SU-DHL-6 (cell line): ENCODE measurements at regions not wholly inside any gene's neighbourhood (a gene's known extent, or its start where the extent isn't known, plus 50 kb on each side); places are given as distances from the start of the nearest gene placed in this dataset.
"Not testable (repeated sequence)": the region's sequence is repeated elsewhere in the genome, so short reads cannot be mapped to it uniquely, and the experiment has no call there.

Source experiments
- H2AFZ ChIP-seq: fragments of 200-600 bp; sonication (generic); 2 replicates; pipeline ENCODE4 v1.6.1; 2014; ENCODE audit warnings: low read depth, mild to moderate bottlenecking, moderate library complexity, mixed read lengths, antibody characterized with exemption, low read length; ENCODE audit not compliant: severe bottlenecking
- H3F3A ChIP-seq: fragments of 200-600 bp; shearing (Covaris generic); 2 replicates; pipeline ENCODE4 v1.6.0; 2016; ENCODE audit warnings: antibody characterized with exemption, mild to moderate bottlenecking; ENCODE audit not compliant: insufficient read depth
- H3K27ac ChIP-seq: fragments of 200-600 bp; sonication (generic); 2 replicates; pipeline ENCODE4 v1.5.1; 2016; ENCODE audit warnings: low read depth, mild to moderate bottlenecking, low read length, moderate library complexity, mixed read lengths
- H3K27me3 ChIP-seq: fragments of 200-600 bp; sonication (generic), shearing (Covaris generic); 2 replicates; pipeline ENCODE4 v1.6.0; 2014; ENCODE audit warnings: mild to moderate bottlenecking, low read length
- H3K36me3 ChIP-seq: fragments of 200-600 bp; sonication (generic); 2 replicates; pipeline ENCODE4 v1.6.1; 2014; ENCODE audit warnings: mild to moderate bottlenecking, low read length, mixed read lengths
- H3K4me2 ChIP-seq: fragments of 300-600, 200-600 bp; shearing (Covaris generic), sonication (generic); 2 replicates; pipeline ENCODE4 v1.6.0; 2014; ENCODE audit warnings: low read length, low read depth, mild to moderate bottlenecking; ENCODE audit not compliant: poor library complexity, severe bottlenecking
- H3K4me3 ChIP-seq: fragments of 200-600 bp; sonication (generic); 2 replicates; pipeline ENCODE4 v1.5.1; 2014; ENCODE audit warnings: antibody characterized with exemption, low read length, mild to moderate bottlenecking, mixed read lengths; ENCODE audit not compliant: insufficient read depth, poor library complexity, severe bottlenecking
- H3K79me2 ChIP-seq: fragments of 200-600 bp; sonication (generic); 2 replicates; pipeline ENCODE4 v1.6.1; 2014; ENCODE audit warnings: mild to moderate bottlenecking, low read length, moderate library complexity; ENCODE audit not compliant: insufficient read depth
- H3K9ac ChIP-seq: fragments of 200-600 bp; sonication (generic); 2 replicates; pipeline ENCODE4 v1.7.0; 2014; ENCODE audit warnings: mild to moderate bottlenecking, low read length
- H3K9me2 ChIP-seq: fragments of 200-600 bp; sonication (generic); replicated peaks from 2 replicates; pipeline ENCODE4 v1.6.1; 2014; ENCODE audit warnings: low read length; ENCODE audit not compliant: insufficient read depth
- H3K9me3 ChIP-seq: fragments of 200-600 bp; sonication (generic); 2 replicates; pipeline ENCODE4 v1.6.1; 2014; ENCODE audit warnings: low read length, mixed read lengths; ENCODE audit not compliant: insufficient read depth
- H4K20me1 ChIP-seq: fragments of 200-600 bp; sonication (generic); 2 replicates; pipeline ENCODE4 v1.6.1; 2014; ENCODE audit warnings: low read depth, mild to moderate bottlenecking, antibody characterized with exemption, low read length, moderate library complexity, mixed read lengths
- EZH2phosphoT487 ChIP-seq: fragments of 200-600 bp; sonication (generic), shearing (Covaris generic); conservative IDR thresholded peaks from 2 replicates; pipeline ENCODE4 v1.6.1; 2018; ENCODE audit warnings: mild to moderate bottlenecking, antibody characterized with exemption, low read length, moderate library complexity, mixed read lengths
- TF ChIP-seq, protein P1 (sequence below): fragments of 200-600 bp; sonication (generic); IDR thresholded peaks from one replicate; pipeline ENCODE4 v1.5.1; 2017; ENCODE audit warnings: antibody characterized with exemption, mild to moderate bottlenecking, low read length, moderate library complexity; ENCODE audit not compliant: insufficient read depth, poor library complexity, severe bottlenecking

DNA sequence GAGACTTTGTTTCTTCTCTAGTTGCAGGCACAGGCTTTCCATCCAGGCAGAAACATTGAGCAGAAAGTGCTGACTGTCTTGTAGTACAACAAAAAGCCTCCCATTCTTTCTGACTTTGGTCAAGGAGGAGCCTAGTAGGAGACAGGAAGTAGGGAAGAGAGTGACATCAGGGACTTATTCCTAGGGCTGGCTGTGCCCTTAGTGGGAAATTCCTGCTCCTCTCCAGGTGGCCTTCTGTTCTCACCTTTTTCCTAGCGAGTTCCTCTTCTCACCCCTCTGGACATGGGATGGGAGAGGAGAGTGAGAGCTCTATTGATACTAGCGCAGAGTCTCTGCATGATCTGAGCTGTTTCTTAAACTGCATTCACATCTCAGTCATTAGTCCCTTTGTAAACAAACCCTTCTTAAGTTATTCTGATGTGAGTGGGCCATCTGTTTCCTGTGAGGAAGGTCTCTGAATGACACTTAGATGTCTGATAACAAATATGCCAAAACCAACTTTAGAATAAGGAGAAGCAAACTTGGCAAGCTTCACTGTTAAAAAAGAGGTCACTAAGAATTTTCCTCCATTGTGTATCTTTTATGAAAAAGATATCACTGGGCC lies 455.0 kb downstream of the GJA1 start:
- no peaks in the 10 kb centered on the region for H3F3A ChIP-seq
- H3K27ac ChIP-seq = no peak overlapping the region
- H4K20me1 ChIP-seq = no peaks in the 10 kb centered on the region
- H3K9me3 ChIP-seq = no peaks in the 10 kb centered on the region
- H3K36me3 ChIP-seq = no peaks in the 10 kb centered on the region
- H3K27me3 ChIP-seq = no peaks in the 10 kb centered on the region
- no peaks in the 10 kb centered on the region for H3K79me2 ChIP-seq
- H3K9me2 ChIP-seq = no peaks in the 10 kb centered on the region
- no peak for TF ChIP-seq EZH2phosphoT487
- TF ChIP-seq, protein P1, sequence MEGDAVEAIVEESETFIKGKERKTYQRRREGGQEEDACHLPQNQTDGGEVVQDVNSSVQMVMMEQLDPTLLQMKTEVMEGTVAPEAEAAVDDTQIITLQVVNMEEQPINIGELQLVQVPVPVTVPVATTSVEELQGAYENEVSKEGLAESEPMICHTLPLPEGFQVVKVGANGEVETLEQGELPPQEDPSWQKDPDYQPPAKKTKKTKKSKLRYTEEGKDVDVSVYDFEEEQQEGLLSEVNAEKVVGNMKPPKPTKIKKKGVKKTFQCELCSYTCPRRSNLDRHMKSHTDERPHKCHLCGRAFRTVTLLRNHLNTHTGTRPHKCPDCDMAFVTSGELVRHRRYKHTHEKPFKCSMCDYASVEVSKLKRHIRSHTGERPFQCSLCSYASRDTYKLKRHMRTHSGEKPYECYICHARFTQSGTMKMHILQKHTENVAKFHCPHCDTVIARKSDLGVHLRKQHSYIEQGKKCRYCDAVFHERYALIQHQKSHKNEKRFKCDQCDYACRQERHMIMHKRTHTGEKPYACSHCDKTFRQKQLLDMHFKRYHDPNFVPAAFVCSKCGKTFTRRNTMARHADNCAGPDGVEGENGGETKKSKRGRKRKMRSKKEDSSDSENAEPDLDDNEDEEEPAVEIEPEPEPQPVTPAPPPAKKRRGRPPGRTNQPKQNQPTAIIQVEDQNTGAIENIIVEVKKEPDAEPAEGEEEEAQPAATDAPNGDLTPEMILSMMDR = no peak
- H3K4me3 ChIP-seq = no peak overlapping the region
- no peak overlapping the region for H3K9ac ChIP-seq
- no peak overlapping the region for H2AFZ ChIP-seq
- no peak overlapping the region for H3K4me2 ChIP-seq

DNA sequence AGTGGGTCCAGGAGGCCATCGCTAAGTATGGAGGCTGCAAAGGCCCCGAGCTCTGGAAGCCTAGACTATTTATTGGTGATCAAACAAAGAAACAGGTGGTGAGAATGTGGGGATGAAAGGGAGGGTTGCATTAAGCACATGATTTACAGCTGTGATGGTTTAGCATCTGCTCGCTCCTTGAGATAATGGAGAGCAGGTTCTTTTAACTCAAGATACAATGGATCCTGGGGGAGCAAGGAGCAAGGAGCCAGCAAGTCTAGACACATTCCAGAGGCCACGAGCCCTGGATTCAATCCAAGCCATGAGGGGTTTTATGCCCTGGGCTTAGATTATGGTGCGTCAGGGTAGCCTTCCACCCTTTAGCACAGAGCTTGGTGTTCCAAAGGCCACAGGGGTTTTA lies 460.3 kb downstream of the GJA1 start:
- H3K27me3 ChIP-seq, H3K4me3 ChIP-seq, H3K27ac ChIP-seq: not testable (repeated sequence)

DNA sequence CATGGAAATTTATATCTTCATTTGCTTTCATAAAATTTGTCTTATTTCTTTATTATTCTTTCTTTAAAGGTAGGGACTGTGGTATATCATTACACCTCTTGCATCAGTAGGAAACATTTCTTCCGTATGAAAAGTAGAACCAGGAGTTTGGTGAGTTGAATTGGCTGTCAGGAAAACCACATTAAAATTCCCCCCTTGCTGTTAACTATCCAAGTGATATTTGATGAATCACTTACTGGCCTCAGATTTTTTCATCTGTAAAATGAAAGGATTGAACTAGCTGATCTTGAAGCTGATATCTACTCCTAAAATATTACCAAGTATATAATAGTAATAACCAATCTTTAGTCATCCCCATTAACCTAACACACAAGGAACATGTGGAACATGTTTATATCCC lies 460.9 kb downstream of the GJA1 start:
- no peaks in the 10 kb centered on the region for H3K9me2 ChIP-seq
- no peaks in the 10 kb centered on the region for H4K20me1 ChIP-seq
- no peaks in the 10 kb centered on the region for H3K9me3 ChIP-seq
- H3K4me2 ChIP-seq = no peak overlapping the region
- no peaks in the 10 kb centered on the region for H3K36me3 ChIP-seq
- no peak overlapping the region for H3K9ac ChIP-seq
- no peak for TF ChIP-seq EZH2phosphoT487
- TF ChIP-seq, protein P1 = no peak
- no peak overlapping the region for H2AFZ ChIP-seq
- no peak overlapping the region for H3K27ac ChIP-seq
- no peaks in the 10 kb centered on the region for H3K27me3 ChIP-seq
- no peak overlapping the region for H3K4me3 ChIP-seq
- no peaks in the 10 kb centered on the region for H3K79me2 ChIP-seq
- H3F3A ChIP-seq = no peaks in the 10 kb centered on the region

More for the DNA sequence above, 460.3 kb downstream of the GJA1 start:
- not testable (repeated sequence) for H3K9me2 ChIP-seq, H3K79me2 ChIP-seq, H3K9ac ChIP-seq, H3K9me3 ChIP-seq, H3K4me2 ChIP-seq, H4K20me1 ChIP-seq, H3K36me3 ChIP-seq, H2AFZ ChIP-seq, H3F3A ChIP-seq

DNA sequence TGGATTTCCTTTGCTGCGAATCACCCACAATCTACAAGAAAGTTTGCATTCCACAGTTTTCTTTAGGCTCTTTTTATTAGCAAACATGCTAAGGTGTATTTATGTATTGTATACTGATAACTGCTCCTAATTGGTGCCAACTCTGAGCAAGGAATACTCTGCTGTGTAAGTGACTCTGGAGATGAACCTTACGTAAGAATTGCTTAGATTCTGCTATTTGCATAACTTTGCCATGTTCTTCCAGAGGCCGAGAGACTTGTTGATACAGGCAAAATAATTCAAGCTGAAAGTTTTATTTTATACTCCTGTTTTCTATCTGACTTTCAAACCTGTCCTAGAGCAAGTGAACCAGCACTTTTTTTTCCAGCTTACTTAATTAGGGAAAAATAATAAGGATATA lies 461.3 kb downstream of the GJA1 start:
- H3K9ac ChIP-seq = no peak overlapping the region
- no peak overlapping the region for H3K4me3 ChIP-seq
- no peaks in the 10 kb centered on the region for H4K20me1 ChIP-seq
- H2AFZ ChIP-seq = no peak overlapping the region
- H3K36me3 ChIP-seq = no peaks in the 10 kb centered on the region
- H3F3A ChIP-seq = no peaks in the 10 kb centered on the region
- no peak for TF ChIP-seq EZH2phosphoT487
- TF ChIP-seq, protein P1 = no peak
- no peaks in the 10 kb centered on the region for H3K27me3 ChIP-seq
- H3K9me3 ChIP-seq = no peaks in the 10 kb centered on the region
- H3K9me2 ChIP-seq = no peaks in the 10 kb centered on the region
- no peak overlapping the region for H3K27ac ChIP-seq
- H3K79me2 ChIP-seq = no peaks in the 10 kb centered on the region
- no peak overlapping the region for H3K4me2 ChIP-seq
